HCT116 (cell line): ENCODE measurements at regions not wholly inside any gene's neighbourhood (a gene's known extent, or its start where the extent isn't known, plus 50 kb on each side); places are given as distances from the start of the nearest gene placed in this dataset.

ENCODE experiments used
- ATAC-seq: fragments of 200-7000 bp; cut with Tn5 transposase; 2 replicates; pipeline ENCODE4 v1.9.1; 2020; ENCODE audit warnings: mild to moderate bottlenecking, moderate library complexity
- BruUV-seq: library from RNA; stranded (reverse); fragments of 400-500 nt; replicated peaks from 2 replicates; lab custom pipeline; 2021; lab: Mats Ljungman, UMichigan
- CTCF ChIA-PET: fragments of 300-600 bp; sonication (Branson Sonifier 250); formaldehyde crosslinking; loops from one replicate; lab custom pipeline; 2021; ENCODE audit warnings: antibody characterized with exemption; lab: Charles Lee
- POLR2A ChIA-PET: fragments of 300-600, 350-600 bp; sonication (Branson Sonifier 250); formaldehyde crosslinking; loops from one replicate; lab custom pipeline; 2021; ENCODE audit warnings: antibody characterized with exemption; lab: Charles Lee
- RAD21 ChIA-PET, 2 experiments: fragments of 300-600 bp; sonication (Branson Sonifier 250); formaldehyde crosslinking; loops; one replicate each; lab custom pipeline; 2023; ENCODE audit warnings: low total read pairs in 2 of 2; ENCODE audit not compliant: uncharacterized antibody in 2 of 2, unreplicated experiment in 2 of 2, low non-redundant PET in 1 of 2; lab: Charles Lee
- DNase-seq: peaks from one replicate; pipeline ENCODE4 v3.0.0-alpha.2; 2010; ENCODE audit warnings: low read depth, low spot score
- H2AFZ ChIP-seq: fragments of 200-600 bp; shearing (Covaris generic), sonication (generic); 2 replicates; pipeline ENCODE4 v1.6.1; 2017; ENCODE audit warnings: low read depth, mixed run types, mixed read lengths, antibody characterized with exemption, low read length; ENCODE audit not compliant: poor library complexity, severe bottlenecking
- H3K27ac ChIP-seq: 2 replicates; pipeline ENCODE4 v1.5.1; 2012; ENCODE audit warnings: low read depth, low read length
- H3K27me3 ChIP-seq: fragments of 200-600 bp; sonication (generic); 2 replicates; pipeline ENCODE4 v1.6.1; 2016; ENCODE audit warnings: mixed run types, low read length, mixed read lengths; ENCODE audit not compliant: insufficient read depth
- H3K36me3 ChIP-seq, 2 experiments: fragments of 200-500 bp in 1 of 2; fragments of 200-600 bp in 1 of 2; sonication (Bioruptor generic) in 1 of 2; sonication (generic) in 1 of 2; 2 replicates each; pipeline versions ENCODE4 v1.5.1 to v1.6.1; 2014 to 2016; ENCODE audit warnings: low read length in 2 of 2, inconsistent platforms in 1 of 2, mixed read lengths in 1 of 2, mixed run types in 1 of 2; ENCODE audit not compliant: insufficient read depth in 2 of 2, control insufficient read depth in 1 of 2
- H3K4me1 ChIP-seq, 2 experiments: fragments of 200-600 bp in 1 of 2; sonication (generic) in 1 of 2; 2 replicates each; pipeline versions ENCODE4 v1.5.1 to v1.6.1; 2012 to 2017; ENCODE audit warnings: low read length in 2 of 2, inconsistent platforms in 1 of 2, mild to moderate bottlenecking in 1 of 2, mixed read lengths in 1 of 2, mixed run types in 1 of 2, moderate library complexity in 1 of 2; ENCODE audit not compliant: insufficient read depth in 2 of 2, control insufficient read depth in 1 of 2
- H3K4me2 ChIP-seq: fragments of 200-600 bp; sonication (generic); 2 replicates; pipeline ENCODE4 v1.6.1; 2017; ENCODE audit warnings: mixed run types, low read length, mixed read lengths
- H3K4me3 ChIP-seq, 2 experiments: fragments of 200-600 bp in 1 of 2; sonication (generic) in 1 of 2; replicated peaks in 1 of 2; 2 replicates each; pipeline ENCODE4 v1.5.1; 2011 to 2016; ENCODE audit warnings: low read length in 2 of 2, control low read depth in 1 of 2, low read depth in 1 of 2, mild to moderate bottlenecking in 1 of 2, mixed read lengths in 1 of 2, mixed run types in 1 of 2
- H3K79me2 ChIP-seq: fragments of 200-600 bp; sonication (generic); 2 replicates; pipeline ENCODE4 v1.6.1; 2017; ENCODE audit warnings: mild to moderate bottlenecking, mixed run types, low read length, moderate library complexity, mixed read lengths; ENCODE audit not compliant: insufficient read depth
- H3K9ac ChIP-seq: fragments of 200-600 bp; sonication (generic); 2 replicates; pipeline ENCODE4 v1.6.1; 2016; ENCODE audit warnings: low read length, mixed read lengths
- H3K9me2 ChIP-seq: fragments of 200-600 bp; sonication (generic), shearing (Covaris generic); 2 replicates; pipeline ENCODE4 v1.6.1; 2017; ENCODE audit warnings: mixed run types, mild to moderate bottlenecking, moderate library complexity; ENCODE audit not compliant: insufficient read depth
- H3K9me3 ChIP-seq, 2 experiments: fragments of 200-500 bp in 1 of 2; fragments of 200-600 bp in 1 of 2; sonication (Bioruptor generic) in 1 of 2; sonication (generic) in 1 of 2; 2 replicates each; pipeline ENCODE4 v1.6.1; 2014 to 2017; ENCODE audit warnings: low read length in 2 of 2, mixed read lengths in 2 of 2, inconsistent platforms in 1 of 2, low read depth in 1 of 2, mild to moderate bottlenecking in 1 of 2, mixed run types in 1 of 2, moderate library complexity in 1 of 2; ENCODE audit not compliant: control insufficient read depth in 1 of 2, insufficient read depth in 1 of 2
- H4K20me1 ChIP-seq: fragments of 200-600 bp; sonication (generic), shearing (Covaris generic); 2 replicates; pipeline ENCODE4 v1.6.1; 2017; ENCODE audit warnings: mixed run types, mild to moderate bottlenecking, moderate library complexity; ENCODE audit not compliant: insufficient read depth
- CTCF ChIP-seq, 3 experiments: fragments of 200-600 bp in 1 of 3; sonication (generic) in 1 of 3; IDR thresholded peaks in 2 of 3; conservative IDR thresholded peaks in 1 of 3; 2 replicates each; pipeline ENCODE4 v1.5.1; 2012 to 2017; ENCODE audit warnings: low read depth in 2 of 3, low read length in 2 of 3, antibody characterized with exemption in 1 of 3, borderline replicate concordance in 1 of 3, control low read depth in 1 of 3, mild to moderate bottlenecking in 1 of 3, mixed read lengths in 1 of 3, mixed run types in 1 of 3, moderate library complexity in 1 of 3; ENCODE audit not compliant: insufficient read depth in 1 of 3
- EZH2phosphoT487 ChIP-seq: fragments of 200-600 bp; IDR thresholded peaks from 2 replicates; pipeline ENCODE4 v1.6.1; 2018; ENCODE audit warnings: antibody characterized with exemption, borderline replicate concordance
- JUND ChIP-seq: IDR thresholded peaks from 2 replicates; pipeline ENCODE4 v1.6.1; 2012
- POLR2A ChIP-seq: IDR thresholded peaks from 2 replicates; pipeline ENCODE4 v1.7.0; 2011; ENCODE audit warnings: borderline replicate concordance; ENCODE audit not compliant: insufficient read depth, insufficient read length; ENCODE audit errors: extremely low read depth
- POLR2AphosphoS5 ChIP-seq: IDR thresholded peaks from 2 replicates; pipeline ENCODE4 v1.6.1; 2011; ENCODE audit warnings: mild to moderate bottlenecking, low read depth, low read length, moderate library complexity
- REST ChIP-seq: IDR thresholded peaks from 2 replicates; pipeline ENCODE4 v1.6.1; 2012; ENCODE audit warnings: low read depth
- SIN3A ChIP-seq: IDR thresholded peaks from 2 replicates; pipeline ENCODE4 v1.6.1; 2012; ENCODE audit warnings: low read depth
- SRF ChIP-seq: IDR thresholded peaks from 2 replicates; pipeline ENCODE4 v1.6.1; 2012; ENCODE audit warnings: low read depth
- TCF7L2 ChIP-seq: IDR thresholded peaks from 2 replicates; pipeline ENCODE4 v1.7.0; 2011; ENCODE audit warnings: borderline replicate concordance, inconsistent platforms; ENCODE audit not compliant: insufficient read depth, insufficient read length; ENCODE audit errors: extremely low read depth
- ZBTB33 ChIP-seq: IDR thresholded peaks from 2 replicates; pipeline ENCODE4 v1.6.1; 2011; ENCODE audit warnings: mild to moderate bottlenecking, low read length, moderate library complexity; ENCODE audit not compliant: insufficient replicate concordance; ENCODE audit errors: extremely low read depth
- ZNF274 ChIP-seq: fragments of 200-500 bp; sonication (Bioruptor generic); IDR thresholded peaks from 2 replicates; pipeline ENCODE4 v1.6.1; 2014; ENCODE audit warnings: mild to moderate bottlenecking, low read depth, low read length, inconsistent platforms
- intact Hi-C: fragments of 100-400 bp; cut with micrococcal nuclease; formaldehyde crosslinking; loops from 2 replicates; pipeline ENCODE4 v1.10.0; 2022

DNA sequence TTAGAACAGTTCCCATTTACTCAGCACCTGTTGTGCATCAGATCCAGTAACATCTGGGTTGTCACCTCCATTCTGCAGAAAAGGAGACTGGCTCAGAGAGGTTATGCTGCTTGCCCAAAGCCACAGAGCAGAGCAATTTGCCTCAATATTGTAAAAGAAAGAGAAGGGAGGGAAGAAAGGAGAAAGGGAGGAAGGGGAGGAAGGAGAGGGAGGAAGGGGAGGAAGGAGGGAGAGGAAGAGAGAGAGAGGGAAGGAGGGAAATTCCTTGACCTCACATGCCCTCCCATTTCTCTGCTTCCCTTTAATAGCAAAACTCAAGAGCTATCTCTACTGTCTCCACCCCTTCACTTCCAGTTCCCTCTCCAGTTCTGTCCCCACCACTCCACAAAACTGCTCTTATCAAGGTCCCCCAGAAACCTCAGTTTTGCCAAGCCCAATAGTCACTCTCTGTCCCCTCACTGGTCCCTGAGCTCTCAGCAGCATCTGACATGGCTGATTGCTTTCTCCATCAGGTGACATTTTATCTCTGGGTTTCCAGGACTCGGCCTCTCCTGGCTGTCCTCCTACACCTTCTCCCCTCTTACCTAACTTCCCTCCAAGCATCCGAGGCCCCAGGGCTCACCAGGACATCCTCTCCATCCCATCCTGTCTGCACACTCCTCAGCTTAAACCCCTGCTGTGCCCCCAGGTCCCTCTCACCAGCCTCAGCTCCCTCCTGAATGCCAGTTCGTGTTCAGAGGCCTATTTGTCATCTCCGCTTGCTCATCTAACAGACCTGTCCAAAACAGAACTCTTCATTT lies 104.7 kb upstream of the LINGO1 start:
- H3K9me3 ChIP-seq = no peaks in the 10 kb centered on the region
- CTCF ChIA-PET = no interaction called here
- H3K9me2 ChIP-seq = no peaks in the 10 kb centered on the region
- H3K79me2 ChIP-seq = no peaks in the 10 kb centered on the region
- no peak overlapping the region for H3K4me2 ChIP-seq
- no peaks in the 10 kb centered on the region for H3K27me3 ChIP-seq
- ATAC-seq = no peak
- H3K4me1 ChIP-seq = no peaks in the 10 kb centered on the region
- RAD21 ChIA-PET = no interaction called here
- no peak overlapping the region for H3K9ac ChIP-seq
- H3K4me3 ChIP-seq = no peak overlapping the region
- intact Hi-C loops = no loop called here
- no peaks in the 10 kb centered on the region for H4K20me1 ChIP-seq
- TF ChIP-seq POLR2A = no peak
- no peak for TF ChIP-seq SRF
- TF ChIP-seq JUND = no peak
- TF ChIP-seq ZNF274 = no peak
- no peak for TF ChIP-seq POLR2AphosphoS5
- POLR2A ChIA-PET = no interaction called here
- no peak overlapping the region for H2AFZ ChIP-seq
- no peak for DNase-seq
- no peak overlapping the region for H3K27ac ChIP-seq
- no TSS peak for BruUV-seq
- no peaks in the 10 kb centered on the region for H3K36me3 ChIP-seq

GRCh38 chr15:77734306-77734705 lies 101.6 kb upstream of the LINGO1 start:
- Histone ChIP-seq H3K4me2 (no peak overlapping the region), H3K27ac (no peak overlapping the region), H3K27me3 (no peaks in the 10 kb centered on the region), H3K9me3 (no peaks in the 10 kb centered on the region), H3K9me2 (no peaks in the 10 kb centered on the region), H3K9ac (no peak overlapping the region), H3K4me1 (no peaks in the 10 kb centered on the region), H3K79me2 (no peaks in the 10 kb centered on the region), H2AFZ (no peak overlapping the region), H3K4me3 (no peak overlapping the region), H3K36me3 (no peaks in the 10 kb centered on the region), H4K20me1 (no peaks in the 10 kb centered on the region)
- no TSS peak for BruUV-seq
- RAD21 ChIA-PET = no interaction called here
- DNase-seq = no peak
- CTCF ChIA-PET = no interaction called here
- intact Hi-C loops = no loop called here
- no peak for ATAC-seq
- POLR2A ChIA-PET = no interaction called here
- TF ChIP-seq SIN3A = no peak
- TF ChIP-seq CTCF (IDR thresholded peaks at IDR 0.05 in 2 of 3, conservative IDR thresholded peaks at IDR 0.05 in 1 of 3; ENCODE audit: borderline replicate concordance in 1 of 3, insufficient read depth in 1 of 3, low read depth in 2 of 3, low read length in 2 of 3) = no peak
- no peak for TF ChIP-seq JUND
- TF ChIP-seq POLR2A = no peak
- TF ChIP-seq REST = no peak
- TF ChIP-seq ZBTB33 = no peak
- TF ChIP-seq EZH2phosphoT487 = no peak
- TF ChIP-seq SRF = no peak
- no peak for TF ChIP-seq TCF7L2
